ENCODE measurements at regions not wholly inside any gene's neighbourhood (a gene's known extent, or its start where the extent isn't known, plus 50 kb on each side); places are given as distances from the start of the nearest gene placed in this dataset.

- Mint-ChIP-seq H3K9me3 (no peaks in the 10 kb centered on the region), H3K27me3 (no peaks in the 10 kb centered on the region), H3K4me3 (no peak overlapping the region), H3K4me1 (ENCODE audit: low read depth) (peaks cover 7% of the 10 kb centered on the region), H3K27ac (no peak overlapping the region), H3K36me3 (ENCODE audit: low read depth) (no peaks in the 10 kb centered on the region)
- TF ChIP-seq CTCF (IDR thresholded peaks at IDR 0.05) = no peak
- ChIA-PET POLR2A (no interaction called here), CTCF (no interaction called here)
- ATAC-seq = no peak
- intact Hi-C loops (cut with micrococcal nuclease) = no loop called here
- DNase-seq = no peak
Observed at GRCh38 chr21:43355266-43355924, 71.5 kb downstream of the SIK1 start.

GRCh38 chr21:43354666-43355065 is 72.3 kb downstream of the SIK1 start:
- Mint-ChIP-seq H3K27me3 (no peaks in the 10 kb centered on the region), H3K36me3 (ENCODE audit: low read depth) (no peaks in the 10 kb centered on the region), H3K9me3 (no peaks in the 10 kb centered on the region), H3K4me3 (no peak overlapping the region), H3K4me1 (ENCODE audit: low read depth) (peaks cover 7% of the 10 kb centered on the region), H3K27ac (no peak overlapping the region)
- DNase-seq (no peak), ATAC-seq (no peak)
- POLR2A ChIA-PET = no interaction called here
- intact Hi-C loops (cut with micrococcal nuclease) = no loop called here
- TF ChIP-seq CTCF (IDR thresholded peaks at IDR 0.05) = no peak
- CTCF ChIA-PET = no interaction called here

- H3K36me3 Mint-ChIP-seq (ENCODE audit: low read depth) = no peaks in the 10 kb centered on the region
- H3K27me3 Mint-ChIP-seq = no peaks in the 10 kb centered on the region
- POLR2A ChIA-PET = interaction anchor here (0.8 to 1.7 kb wide), 2 partner anchors 8 to 28 kb away, joined by 3 to 8 read pairs; no protein-coding TSS in a partner anchor
- H3K4me3 Mint-ChIP-seq = no peak overlapping the region
- no peak for DNase-seq
- no peak overlapping the region for H3K27ac Mint-ChIP-seq
- peaks cover 7% of the 10 kb centered on the region for H3K4me1 Mint-ChIP-seq (ENCODE audit: low read depth)
- intact Hi-C loops (cut with micrococcal nuclease) = no loop called here
- no peaks in the 10 kb centered on the region for H3K9me3 Mint-ChIP-seq
- no peak for TF ChIP-seq CTCF (IDR thresholded peaks at IDR 0.05)
- CTCF ChIA-PET = no interaction called here
- no peak for ATAC-seq
Observed at GRCh38 chr21:43354026-43354420, 72.9 kb downstream of the SIK1 start.

- ChIA-PET CTCF (no interaction called here), POLR2A (interaction anchor here (0.6 to 1.7 kb wide), 3 partner anchors 9 to 305 kb away, joined by 3 to 8 read pairs (median 3); no protein-coding TSS in a partner anchor)
- H3K9me3 Mint-ChIP-seq = no peaks in the 10 kb centered on the region
- intact Hi-C loops (cut with micrococcal nuclease) = no loop called here
- no peaks in the 10 kb centered on the region for H3K36me3 Mint-ChIP-seq (ENCODE audit: low read depth)
- DNase-seq = no peak
- no peaks in the 10 kb centered on the region for H3K27me3 Mint-ChIP-seq
- no peak for ATAC-seq
- peak overlapping the region; percentile 83 for H3K27ac Mint-ChIP-seq
- TF ChIP-seq CTCF (IDR thresholded peaks at IDR 0.05) = no peak
- peaks cover 7% of the 10 kb centered on the region for H3K4me1 Mint-ChIP-seq (ENCODE audit: low read depth)
- no peak overlapping the region for H3K4me3 Mint-ChIP-seq
Observed at GRCh38 chr21:43353282-43354025, 73.5 kb downstream of the SIK1 start.

All from activated CD8-positive, alpha-beta T cell treated with anti-CD3 and anti-CD28 coated beads for 36 hours (primary cell).